A673 (cell line): ENCODE measurements at regions not wholly inside any gene's neighbourhood (a gene's known extent, or its start where the extent isn't known, plus 50 kb on each side); places are given as distances from the start of the nearest gene placed in this dataset.

Source experiments
- BruUV-seq: library from RNA; stranded (reverse); fragments of 400-500 nt; replicated peaks from 2 replicates; lab custom pipeline; 2021; lab: Mats Ljungman, UMichigan
- CTCF ChIA-PET: fragments of 300-600 bp; sonication (Branson Sonifier 250); formaldehyde crosslinking; loops from one replicate; lab custom pipeline; 2022; ENCODE audit warnings: antibody characterized with exemption; lab: Charles Lee
- POLR2A ChIA-PET: fragments of 300-600 bp; sonication (Branson Sonifier 250); formaldehyde crosslinking; loops from one replicate; lab custom pipeline; 2022; ENCODE audit warnings: antibody characterized with exemption; ENCODE audit not compliant: low non-redundant PET; lab: Charles Lee
- DNase-seq: peaks from one replicate; pipeline ENCODE4 v3.0.0-alpha.2; 2015; ENCODE audit warnings: low spot score
- H3K27ac ChIP-seq: fragments of 200-600 bp; sonication (generic); 2 replicates; pipeline ENCODE4 v1.5.1; 2016; ENCODE audit warnings: mixed run types, low read depth, mild to moderate bottlenecking, mixed read lengths, antibody characterized with exemption, low read length; ENCODE audit not compliant: poor library complexity, severe bottlenecking
- H3K27me3 ChIP-seq: fragments of 200-600 bp; sonication (generic); replicated peaks from 2 replicates; pipeline ENCODE4 v1.6.1; 2017; ENCODE audit warnings: mixed run types, low read depth, mild to moderate bottlenecking, mixed read lengths, antibody characterized with exemption, low read length; ENCODE audit not compliant: insufficient read depth, poor library complexity
- H3K36me3 ChIP-seq: fragments of 200-600 bp; sonication (generic); 2 replicates; pipeline ENCODE4 v1.6.1; 2016; ENCODE audit warnings: mixed run types, mild to moderate bottlenecking, mixed read lengths, antibody characterized with exemption, low read length; ENCODE audit not compliant: insufficient read depth, poor library complexity, severe bottlenecking
- H3K4me1 ChIP-seq: fragments of 200-600 bp; sonication (generic); 2 replicates; pipeline ENCODE4 v1.6.1; 2017; ENCODE audit warnings: mixed run types, mild to moderate bottlenecking, mixed read lengths, antibody characterized with exemption, low read length; ENCODE audit not compliant: insufficient read depth, poor library complexity, severe bottlenecking
- H3K4me3 ChIP-seq: fragments of 200-600 bp; sonication (generic); 2 replicates; pipeline ENCODE4 v1.5.1; 2016; ENCODE audit warnings: low read depth, mixed run types, mild to moderate bottlenecking, mixed read lengths, low read length; ENCODE audit not compliant: poor library complexity, severe bottlenecking
- H3K9me3 ChIP-seq: fragments of 200-600 bp; sonication (generic); 2 replicates; pipeline ENCODE4 v1.6.1; 2016; ENCODE audit warnings: mixed run types, low read depth, mild to moderate bottlenecking, mixed read lengths, antibody characterized with exemption, low read length; ENCODE audit not compliant: poor library complexity, severe bottlenecking
- CTCF ChIP-seq: fragments of 300-800, 200-600 bp; sonication (generic); conservative IDR thresholded peaks from 2 replicates; pipeline ENCODE4 v1.5.1; 2017; ENCODE audit warnings: low read depth, mild to moderate bottlenecking, antibody characterized with exemption, low read length, moderate library complexity, mixed read lengths
- EZH2 ChIP-seq: fragments of 200-600 bp; sonication (generic); IDR thresholded peaks from 2 replicates; pipeline ENCODE4 v1.6.1; 2017; ENCODE audit warnings: borderline replicate concordance, low read depth, mild to moderate bottlenecking, mixed read lengths, antibody characterized with exemption, low read length; ENCODE audit not compliant: poor library complexity, severe bottlenecking
- intact Hi-C: fragments of 100-400 bp; cut with micrococcal nuclease; formaldehyde crosslinking; loops from one replicate; pipeline ENCODE4 v1.10.0; 2022; ENCODE audit not compliant: unreplicated experiment

GRCh38 chr7:45390731-45391130 is 183.4 kb upstream of the ADCY1 start:
- TF ChIP-seq CTCF (no peak), EZH2 (no peak)
- CTCF ChIA-PET: no interaction called here
- BruUV-seq: no TSS peak
- POLR2A ChIA-PET: no interaction called here
- H3K4me1 ChIP-seq: no peaks in the 10 kb centered on the region
- DNase-seq: no peak
- H3K36me3 ChIP-seq: no peaks in the 10 kb centered on the region
- intact Hi-C loops: no loop called here
- no peaks in the 10 kb centered on the region for H3K9me3 ChIP-seq
- no peak overlapping the region for H3K27ac ChIP-seq
- peaks cover 19% of the 10 kb centered on the region for H3K27me3 ChIP-seq
- H3K4me3 ChIP-seq: no peak overlapping the region

GRCh38 chr7:45391618-45392451 is 182.3 kb upstream of the ADCY1 start:
- BruUV-seq: no TSS peak
- POLR2A ChIA-PET: no interaction called here

GRCh38 chr7:45394117-45394708 is 180.0 kb upstream of the ADCY1 start:
- Histone ChIP-seq H3K27ac (no peak overlapping the region), H3K9me3 (no peaks in the 10 kb centered on the region), H3K4me3 (no peak overlapping the region), H3K36me3 (no peaks in the 10 kb centered on the region), H3K4me1 (no peaks in the 10 kb centered on the region), H3K27me3 (peaks cover 19% of the 10 kb centered on the region)
- CTCF ChIA-PET: interaction anchor here (0.5 kb wide), 1 partner anchor 699 kb away, joined by 4 read pairs; no protein-coding TSS in a partner anchor
- no TSS peak for BruUV-seq
- POLR2A ChIA-PET: no interaction called here
- TF ChIP-seq EZH2: no peak
- no peak for TF ChIP-seq CTCF
- intact Hi-C loops: no loop called here
- no peak for DNase-seq

More at GRCh38 chr7:45391618-45392451, 182.3 kb upstream of the ADCY1 start:
- no peak for DNase-seq
- Histone ChIP-seq H3K4me3 (no peak overlapping the region), H3K27me3 (peaks cover 19% of the 10 kb centered on the region), H3K9me3 (no peaks in the 10 kb centered on the region), H3K36me3 (no peaks in the 10 kb centered on the region), H3K27ac (no peak overlapping the region), H3K4me1 (no peaks in the 10 kb centered on the region)
- intact Hi-C loops: no loop called here
- TF ChIP-seq EZH2 (no peak), CTCF (peak; percentile 18; the same call in 1 of the 2 replicates)
- CTCF ChIA-PET: no interaction called here
